ENCODE measurements at regions not wholly inside any gene's neighbourhood (a gene's known extent, or its start where the extent isn't known, plus 50 kb on each side); places are given as distances from the start of the nearest gene placed in this dataset.

- no peak for DNase-seq
- TF ChIP-seq CTCF (IDR thresholded peaks at IDR 0.05): no peak
- H3K27ac ChIP-seq: no peak overlapping the region
Observed at GRCh38 chr9:28714188-28714587, 1140.9 kb upstream of the C9orf72 start.

GRCh38 chr9:28718226-28718625, 1144.9 kb upstream of the C9orf72 start:
- Histone ChIP-seq H3K4me3 (no peak overlapping the region), H3K36me3 (no peaks in the 10 kb centered on the region), H3K27ac (no peak overlapping the region), H3K4me1 (no peaks in the 10 kb centered on the region), H3K9me3 (no peaks in the 10 kb centered on the region), H3K27me3 (no peaks in the 10 kb centered on the region)
- no peak for TF ChIP-seq CTCF (IDR thresholded peaks at IDR 0.05)
- DNase-seq: no peak
- ATAC-seq: no peak
- intact Hi-C loops (cut with DNase I): no loop called here

More at GRCh38 chr9:28714188-28714587, 1140.9 kb upstream of the C9orf72 start:
- Histone ChIP-seq H3K27me3 (no peaks in the 10 kb centered on the region), H3K4me3 (no peak overlapping the region), H3K36me3 (no peaks in the 10 kb centered on the region), H3K4me1 (no peaks in the 10 kb centered on the region), H3K9me3 (no peaks in the 10 kb centered on the region)
- ATAC-seq: no peak
- intact Hi-C loops (cut with DNase I): no loop called here

- Histone ChIP-seq H3K4me3 (no peak overlapping the region), H3K36me3 (no peaks in the 10 kb centered on the region), H3K27me3 (no peaks in the 10 kb centered on the region), H3K4me1 (no peaks in the 10 kb centered on the region), H3K27ac (no peak overlapping the region), H3K9me3 (no peaks in the 10 kb centered on the region)
- no peak for TF ChIP-seq CTCF (IDR thresholded peaks at IDR 0.05)
- no peak for ATAC-seq
- intact Hi-C loops (cut with DNase I): no loop called here
- DNase-seq: no peak
Observed at GRCh38 chr9:28720746-28721145, 1147.5 kb upstream of the C9orf72 start.

- TF ChIP-seq CTCF (IDR thresholded peaks at IDR 0.05): no peak
- intact Hi-C loops (cut with DNase I): no loop called here
- no peaks in the 10 kb centered on the region for H3K9me3 ChIP-seq
Observed at GRCh38 chr9:28730111-28730510, 1156.8 kb upstream of the C9orf72 start.

GRCh38 chr9:28735738-28736342, 1162.6 kb upstream of the C9orf72 start:
- no peak for TF ChIP-seq CTCF (IDR thresholded peaks at IDR 0.05)
- Histone ChIP-seq H3K27ac (no peak overlapping the region), H3K36me3 (no peaks in the 10 kb centered on the region), H3K9me3 (no peaks in the 10 kb centered on the region), H3K4me1 (no peaks in the 10 kb centered on the region), H3K27me3 (no peaks in the 10 kb centered on the region), H3K4me3 (no peak overlapping the region)
- no peak for ATAC-seq
- DNase-seq: no peak
- intact Hi-C loops (cut with DNase I): no loop called here

More at GRCh38 chr9:28730111-28730510, 1156.8 kb upstream of the C9orf72 start:
- H3K27me3 ChIP-seq: no peaks in the 10 kb centered on the region
- H3K4me3 ChIP-seq: no peak overlapping the region
- no peaks in the 10 kb centered on the region for H3K4me1 ChIP-seq
- no peaks in the 10 kb centered on the region for H3K36me3 ChIP-seq
- H3K27ac ChIP-seq: no peak overlapping the region
- ATAC-seq (no peak), DNase-seq (no peak)

- H3K27me3 ChIP-seq: no peaks in the 10 kb centered on the region
- H3K9me3 ChIP-seq: no peaks in the 10 kb centered on the region
- no peak for TF ChIP-seq CTCF (IDR thresholded peaks at IDR 0.05)
- intact Hi-C loops (cut with DNase I): no loop called here
- no peak overlapping the region for H3K27ac ChIP-seq
- no peaks in the 10 kb centered on the region for H3K4me1 ChIP-seq
- DNase-seq: peak; percentile 43
- H3K4me3 ChIP-seq: no peak overlapping the region
- ATAC-seq: peak; percentile 43
- H3K36me3 ChIP-seq: no peaks in the 10 kb centered on the region
Observed at GRCh38 chr9:28741459-28741858, 1168.2 kb upstream of the C9orf72 start.
